ENCODE measurements at regions not wholly inside any gene's neighbourhood (a gene's known extent, or its start where the extent isn't known, plus 50 kb on each side); places are given as distances from the start of the nearest gene placed in this dataset.

DNA sequence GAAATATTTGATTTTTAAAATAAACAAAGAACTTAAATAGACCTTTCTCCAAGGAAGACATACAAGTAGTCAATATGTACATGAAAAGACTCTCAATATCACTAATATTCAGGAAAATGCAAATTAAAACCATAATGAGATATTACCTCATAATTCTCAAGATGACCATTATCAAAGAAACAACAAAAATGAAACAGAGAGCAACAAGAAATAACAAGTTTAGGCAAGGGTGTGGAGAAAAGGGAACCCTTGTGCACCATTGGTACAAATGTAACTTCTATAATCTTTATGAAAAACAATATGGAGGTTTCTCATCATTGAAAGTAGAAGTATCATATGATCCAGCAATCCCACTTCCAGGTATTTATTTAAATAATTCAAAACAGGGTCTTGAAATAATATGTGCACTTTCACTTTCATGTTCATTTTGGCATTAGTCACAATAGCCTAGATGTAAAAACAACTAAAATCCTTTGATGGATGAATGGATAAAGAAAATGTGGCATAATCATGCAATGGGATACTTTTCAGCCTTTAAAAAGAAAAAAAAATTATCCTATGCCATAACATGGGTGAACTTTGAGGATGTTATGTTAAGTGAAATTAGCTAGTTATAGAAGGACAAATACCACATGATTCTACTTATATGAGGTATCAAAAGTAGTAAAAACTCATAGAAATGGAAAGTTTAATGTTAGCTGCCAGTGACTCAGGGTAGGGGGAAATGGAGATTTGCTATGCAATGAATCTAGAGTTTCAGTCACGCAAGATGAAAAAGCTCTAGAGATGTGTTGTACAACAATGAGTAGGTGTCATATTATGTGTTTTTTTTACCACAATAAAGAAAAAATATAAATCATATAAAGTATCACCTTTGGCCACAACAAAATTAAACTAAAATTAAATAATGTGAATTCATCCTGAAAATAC is 114.5 kb upstream of the LYPLAL1 start:
- TF ChIP-seq CTCF (IDR thresholded peaks at IDR 0.05): no peak
- TF ChIP-seq POLR2A (IDR thresholded peaks at IDR 0.05; ENCODE audit: low read length): no peak
- TF ChIP-seq HMGXB4 (CRISPR knock-in tag; IDR thresholded peaks at IDR 0.05; ENCODE audit: borderline replicate concordance): no peak
- no peak for TF ChIP-seq CHD2 (IDR thresholded peaks at IDR 0.05; ENCODE audit: low read length, partially characterized antibody)
- no peak for TF ChIP-seq MYC (IDR thresholded peaks at IDR 0.05; ENCODE audit: borderline replicate concordance, low read length)
- no peak for TF ChIP-seq BHLHE40 (IDR thresholded peaks at IDR 0.05; ENCODE audit: low read depth, low read length)
- no peak for TF ChIP-seq TP53 (CRISPR knock-in tag; IDR thresholded peaks at IDR 0.05)
- no peak for TF ChIP-seq REST (IDR thresholded peaks at IDR 0.05)
